CD4-positive, alpha-beta T cell treated with Interleukin-2 at 100 ng/mL for 4 hours (primary cell): ENCODE measurements at regions not wholly inside any gene's neighbourhood (a gene's known extent, or its start where the extent isn't known, plus 50 kb on each side); places are given as distances from the start of the nearest gene placed in this dataset.
"Not testable (repeated sequence)": the region's sequence is repeated elsewhere in the genome, so short reads cannot be mapped to it uniquely, and the experiment has no call there.

Experiments
- DNase-seq: peaks from one replicate; pipeline ENCODE4 v3.0.0-alpha.2; 2020; ENCODE audit warnings: low spot score

- DNase-seq = no peak
Observed at GRCh38 chr14:45610318-45610717, 357.3 kb upstream of the MIS18BP1 start.

- DNase-seq = no peak
Observed at GRCh38 chr14:45587142-45587541, 334.1 kb upstream of the MIS18BP1 start.

GRCh38 chr14:45559626-45560025 is 306.6 kb upstream of the MIS18BP1 start:
- DNase-seq = no peak

- DNase-seq = no peak
Observed at GRCh38 chr14:45558183-45558582, 305.2 kb upstream of the MIS18BP1 start.

- no peak for DNase-seq
Observed at GRCh38 chr14:45553981-45554380, 301.0 kb upstream of the MIS18BP1 start.

- not testable (repeated sequence) for DNase-seq
Observed at GRCh38 chr14:45551240-45551820, 298.3 kb upstream of the MIS18BP1 start.

GRCh38 chr14:45531022-45531421 is 278.0 kb upstream of the MIS18BP1 start:
- DNase-seq = no peak

- DNase-seq = no peak
Observed at GRCh38 chr14:45526715-45527549, 273.9 kb upstream of the MIS18BP1 start.

- no peak for DNase-seq
Observed at GRCh38 chr14:45519766-45520165, 266.8 kb upstream of the MIS18BP1 start.

GRCh38 chr14:45492876-45493275 is 239.9 kb upstream of the MIS18BP1 start:
- DNase-seq = no peak

GRCh38 chr14:45491914-45492313 is 238.9 kb upstream of the MIS18BP1 start:
- no peak for DNase-seq

GRCh38 chr14:45486599-45486998 is 233.6 kb upstream of the MIS18BP1 start:
- no peak for DNase-seq

- no peak for DNase-seq
Observed at GRCh38 chr14:45467023-45467422, 214.0 kb upstream of the MIS18BP1 start.

- DNase-seq = no peak
Observed at GRCh38 chr14:45434221-45434620, 181.2 kb upstream of the MIS18BP1 start.

- peak; percentile 16 for DNase-seq
Observed at GRCh38 chr14:45426685-45427282, 173.8 kb upstream of the MIS18BP1 start.

- no peak for DNase-seq
Observed at GRCh38 chr14:45406942-45407341, 153.9 kb upstream of the MIS18BP1 start.

- DNase-seq = no peak
Observed at GRCh38 chr14:45400950-45401640, 148.1 kb upstream of the MIS18BP1 start.

GRCh38 chr14:45400509-45400908 is 147.5 kb upstream of the MIS18BP1 start:
- DNase-seq = no peak

- no peak for DNase-seq
Observed at GRCh38 chr14:45381091-45381490, 128.1 kb upstream of the MIS18BP1 start.

- DNase-seq = no peak
Observed at GRCh38 chr14:45377166-45377565, 124.2 kb upstream of the MIS18BP1 start.

GRCh38 chr14:45373877-45374276 is 120.9 kb upstream of the MIS18BP1 start:
- no peak for DNase-seq

GRCh38 chr14:45364565-45365156 is 111.7 kb upstream of the MIS18BP1 start:
- DNase-seq = no peak
